ENCODE measurements at regions not wholly inside any gene's neighbourhood (a gene's known extent, or its start where the extent isn't known, plus 50 kb on each side); places are given as distances from the start of the nearest gene placed in this dataset.
"Not testable (repeated sequence)": the region's sequence is repeated elsewhere in the genome, so short reads cannot be mapped to it uniquely, and the experiment has no call there.

DNA sequence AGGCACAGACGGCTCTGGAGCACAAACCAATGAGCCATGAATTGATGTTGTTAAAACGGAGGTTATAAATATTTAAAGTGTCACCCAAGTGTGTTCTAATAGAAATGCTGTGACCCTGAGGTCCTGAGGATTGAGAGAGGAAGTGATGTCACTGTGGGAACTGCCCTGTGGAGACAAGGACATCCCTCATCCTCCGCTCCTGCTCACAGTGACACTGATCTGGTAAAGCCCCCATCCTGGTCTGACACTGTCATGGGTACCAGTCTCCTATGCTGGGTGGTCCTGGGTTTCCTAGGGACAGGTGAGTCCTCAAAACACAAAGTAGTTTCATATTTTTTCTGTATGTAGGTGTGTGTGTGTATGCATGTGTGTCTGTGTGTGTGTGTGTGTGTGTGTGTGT lies 237.9 kb upstream of the PRSS1 start:
- TF ChIP-seq CTCF (IDR thresholded peaks at IDR 0.05; ENCODE audit: insufficient read depth, missing control alignments), result no peak
- FAIRE-seq, result no peak
- DNase-seq (ENCODE audit: insufficient read length, low spot score), result no peak

- not testable (repeated sequence) for FAIRE-seq; DNase-seq (ENCODE audit: insufficient read length, low spot score)
These were observed 240.0 kb upstream of the PRSS1 start for GRCh38 chr7:142509235-142509634.

DNA sequence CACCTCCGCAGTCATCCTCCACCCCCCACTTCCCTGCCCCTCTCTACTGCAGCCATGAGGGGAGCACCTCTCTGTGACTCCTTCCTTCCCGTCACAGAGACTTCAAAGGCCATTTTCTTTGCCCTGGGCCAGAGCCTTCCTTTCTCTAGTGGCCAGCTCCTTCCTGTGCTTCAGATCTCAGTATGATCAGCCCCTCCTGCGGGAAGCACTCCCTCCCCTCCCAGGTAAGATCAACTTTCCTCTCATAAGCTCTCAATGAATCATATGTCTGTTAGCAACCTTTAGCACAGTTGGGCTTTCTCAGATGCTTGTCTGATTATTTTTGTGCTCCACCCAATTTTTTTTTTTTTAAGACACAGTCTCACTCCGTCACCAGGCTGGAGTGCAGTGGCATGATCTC lies 241.0 kb upstream of the PRSS1 start:
- DNase-seq (ENCODE audit: insufficient read length, low spot score), result no peak
- FAIRE-seq, result no peak
- no peak for TF ChIP-seq CTCF (IDR thresholded peaks at IDR 0.05; ENCODE audit: insufficient read depth, missing control alignments)

DNA sequence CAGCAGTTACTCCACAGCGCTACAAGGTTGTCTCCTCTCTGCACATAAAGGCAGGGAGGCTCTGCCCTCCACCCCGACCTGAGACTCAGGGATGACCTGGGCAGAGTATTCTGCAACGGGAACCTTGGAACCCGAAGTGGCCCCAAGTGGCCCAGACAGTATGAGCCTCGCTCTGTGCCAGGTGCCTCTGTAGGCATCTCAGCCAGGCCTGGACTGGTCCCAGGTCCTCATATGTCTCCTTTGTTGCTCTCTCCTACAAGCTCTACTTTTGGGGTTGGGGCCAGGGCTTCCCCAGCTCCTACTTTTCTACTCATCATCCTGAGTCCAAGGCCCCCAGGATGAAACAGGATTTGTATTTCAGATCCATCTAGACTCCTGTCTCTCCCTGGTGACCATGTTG lies 241.5 kb upstream of the PRSS1 start:
- DNase-seq (ENCODE audit: insufficient read length, low spot score) (no peak), FAIRE-seq (no peak)
- TF ChIP-seq CTCF (IDR thresholded peaks at IDR 0.05; ENCODE audit: insufficient read depth, missing control alignments), result no peak

- not testable (repeated sequence) for DNase-seq (ENCODE audit: insufficient read length, low spot score); FAIRE-seq
These were observed 242.2 kb upstream of the PRSS1 start for GRCh38 chr7:142507066-142507465.

DNA sequence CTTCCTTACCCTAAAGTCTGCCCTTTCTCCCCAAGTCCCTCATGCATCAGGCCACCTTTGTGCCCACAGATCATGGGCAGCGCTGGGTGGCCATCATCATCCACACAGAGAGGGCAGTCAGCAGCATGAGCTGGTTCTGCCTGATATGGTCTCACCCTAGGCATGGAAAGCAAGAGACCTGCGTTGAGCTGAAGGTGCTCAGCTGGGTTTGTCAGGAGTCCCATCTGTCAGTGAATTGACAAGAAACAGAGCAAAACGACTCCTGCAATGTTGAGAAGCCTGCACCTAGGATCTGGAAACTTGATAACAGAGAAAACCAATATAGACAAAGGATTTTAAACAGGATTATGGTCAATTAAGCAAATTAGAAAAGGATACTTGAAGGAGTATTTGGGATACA lies 242.7 kb upstream of the PRSS1 start:
- TF ChIP-seq CTCF (IDR thresholded peaks at IDR 0.05; ENCODE audit: insufficient read depth, missing control alignments), result no peak
- FAIRE-seq, result no peak
- no peak for DNase-seq (ENCODE audit: insufficient read length, low spot score)

GRCh38 chr7:142503949-142504348 lies 245.3 kb upstream of the PRSS1 start:
- not testable (repeated sequence) for DNase-seq (ENCODE audit: insufficient read length, low spot score); FAIRE-seq

DNA sequence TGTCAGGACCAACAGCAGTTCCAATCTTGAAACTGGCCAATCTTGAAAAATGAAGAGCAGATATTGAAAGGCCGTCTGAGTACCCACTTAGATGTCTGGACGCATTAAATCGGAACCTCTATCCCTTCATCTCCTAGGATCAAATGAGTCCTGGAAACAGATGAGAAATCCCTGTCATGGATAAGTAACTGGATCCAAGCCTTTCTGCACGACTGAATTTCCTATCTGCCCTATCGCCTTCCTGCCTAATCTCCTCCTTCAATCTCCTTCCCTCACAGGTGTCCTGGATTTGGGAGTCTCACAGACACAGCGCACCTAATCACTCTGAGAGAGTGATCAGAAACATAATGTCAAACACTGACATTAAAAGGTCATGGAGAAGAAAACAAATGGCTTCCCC lies 245.2 kb upstream of the PRSS58 start:
- DNase-seq (ENCODE audit: insufficient read length, low spot score), result no peak
- FAIRE-seq, result no peak
- no peak for TF ChIP-seq CTCF (IDR thresholded peaks at IDR 0.05; ENCODE audit: insufficient read depth, missing control alignments)

- FAIRE-seq, result no peak
These were observed 243.6 kb upstream of the PRSS58 start for GRCh38 chr7:142501434-142501833.

More at GRCh38 chr7:142501434-142501833, 243.6 kb upstream of the PRSS58 start:
- no peak for DNase-seq (ENCODE audit: insufficient read length, low spot score)
- TF ChIP-seq CTCF (IDR thresholded peaks at IDR 0.05; ENCODE audit: insufficient read depth, missing control alignments), result no peak
